Activated CD8-positive, alpha-beta memory T cell treated with anti-CD3 and anti-CD28 coated beads, Interleukin-2, amount 50 U/mL, for 48 hours (primary cell): ENCODE measurements at regions not wholly inside any gene's neighbourhood (a gene's known extent, or its start where the extent isn't known, plus 50 kb on each side); places are given as distances from the start of the nearest gene placed in this dataset.
"Not testable (repeated sequence)": the region's sequence is repeated elsewhere in the genome, so short reads cannot be mapped to it uniquely, and the experiment has no call there.

Experiments used
- DNase-seq: peaks from one replicate; pipeline ENCODE4 v3.0.0-alpha.2; 2020

DNA sequence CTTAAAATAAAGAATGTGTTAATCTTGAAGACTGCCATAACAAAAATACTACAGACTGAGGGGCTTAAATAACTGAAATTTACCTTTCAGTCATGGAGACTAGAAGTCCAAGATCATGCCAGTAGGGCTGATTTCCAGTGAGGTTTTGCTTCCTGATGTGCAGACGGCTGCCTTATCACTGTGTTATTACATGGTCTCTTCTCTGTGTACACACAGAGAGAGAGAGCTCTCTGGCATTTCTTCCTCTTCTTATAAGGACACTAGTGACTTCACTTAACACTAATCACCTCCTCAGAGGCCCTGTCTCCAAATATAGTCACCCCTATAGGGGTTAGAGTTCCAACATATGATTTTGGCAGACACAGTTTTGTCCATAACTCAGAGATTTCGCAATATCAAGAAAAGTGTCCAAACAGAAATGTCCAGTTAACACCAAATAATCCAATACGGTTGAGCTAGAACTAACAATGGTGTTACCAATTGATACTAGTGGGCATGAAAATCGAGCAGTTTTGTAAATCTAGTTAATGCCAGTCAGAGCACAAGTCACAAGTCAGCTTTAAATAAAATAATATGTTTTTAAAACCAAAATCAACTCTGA, 399.8 kb downstream of the ADCYAP1 start:
- DNase-seq = no peak

DNA sequence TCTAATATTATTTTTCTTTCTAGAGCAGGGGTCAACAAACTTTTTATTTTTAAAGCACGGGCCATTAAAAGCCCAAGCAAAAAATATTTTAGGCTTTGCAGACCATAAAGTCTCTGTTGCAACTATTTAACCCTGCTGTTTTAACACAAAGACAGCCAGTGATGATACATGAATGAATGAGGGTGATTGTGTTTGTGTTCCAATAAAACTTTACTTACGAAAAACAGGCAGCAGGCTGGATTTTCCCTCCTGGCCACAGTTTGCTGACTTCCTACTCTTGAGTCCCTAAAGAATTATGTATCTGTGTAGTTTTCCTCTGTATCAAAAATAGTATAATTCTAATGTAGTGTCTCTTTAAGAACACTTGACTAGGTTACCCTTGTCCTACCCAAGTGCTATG, 402.0 kb downstream of the ADCYAP1 start:
- DNase-seq = no peak

DNA sequence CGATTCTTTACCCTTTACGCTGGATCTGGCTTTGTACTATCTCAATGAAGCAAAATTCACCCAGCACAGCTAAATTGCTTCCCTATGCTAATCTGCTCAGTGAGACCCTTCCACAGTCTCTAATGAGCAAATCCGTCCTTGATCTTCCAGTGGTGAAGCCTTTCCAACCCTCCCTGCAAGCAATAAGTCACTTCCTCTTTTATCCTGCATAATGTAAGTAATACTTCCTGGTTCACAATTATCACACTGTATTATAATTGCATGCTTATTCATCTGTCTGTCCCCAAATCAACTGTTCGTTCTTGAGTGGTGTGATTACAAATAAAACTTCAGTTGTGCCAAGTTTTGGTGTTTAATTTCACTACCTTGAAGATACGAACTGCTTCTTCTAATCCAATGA, 404.0 kb downstream of the ADCYAP1 start:
- no peak for DNase-seq

DNA sequence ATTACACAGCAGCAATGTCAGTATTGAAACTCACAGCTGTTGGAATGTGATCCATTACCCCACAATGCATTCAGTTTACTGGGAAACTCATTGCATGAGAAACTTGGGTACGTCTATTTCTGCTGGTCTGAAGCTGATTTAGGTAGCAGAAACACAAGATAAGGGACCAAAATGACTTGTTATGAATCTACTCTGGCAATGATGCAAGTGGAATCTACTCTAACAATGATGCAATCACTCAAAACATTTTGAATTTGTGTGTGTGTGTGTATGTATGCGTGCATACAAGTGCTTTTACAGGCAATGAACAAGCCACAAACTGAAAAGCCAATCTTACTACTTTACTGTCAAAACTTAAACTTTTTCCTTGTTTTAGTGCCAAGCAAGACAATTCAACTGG, 406.7 kb downstream of the ADCYAP1 start:
- no peak for DNase-seq

DNA sequence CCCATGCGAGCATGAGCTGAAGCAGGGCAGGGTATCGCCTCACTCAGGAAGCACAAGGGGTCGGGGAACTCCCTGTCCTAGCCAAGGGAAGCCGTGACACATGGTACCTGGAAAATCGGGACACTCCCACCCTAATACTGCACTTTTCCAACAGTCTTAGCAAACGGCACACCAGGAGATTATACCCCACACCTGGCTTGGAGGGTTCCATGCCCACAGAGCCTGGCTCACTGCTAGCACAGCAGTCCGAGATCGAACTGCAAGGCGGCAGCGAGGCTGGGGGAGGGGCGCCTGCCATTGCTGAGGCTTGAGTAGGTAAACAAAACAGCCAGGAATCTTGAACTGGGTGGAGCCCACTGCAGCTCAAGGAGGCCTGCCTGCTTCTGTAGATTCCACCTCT, 430.7 kb downstream of the ADCYAP1 start:
- not testable (repeated sequence) for DNase-seq

DNA sequence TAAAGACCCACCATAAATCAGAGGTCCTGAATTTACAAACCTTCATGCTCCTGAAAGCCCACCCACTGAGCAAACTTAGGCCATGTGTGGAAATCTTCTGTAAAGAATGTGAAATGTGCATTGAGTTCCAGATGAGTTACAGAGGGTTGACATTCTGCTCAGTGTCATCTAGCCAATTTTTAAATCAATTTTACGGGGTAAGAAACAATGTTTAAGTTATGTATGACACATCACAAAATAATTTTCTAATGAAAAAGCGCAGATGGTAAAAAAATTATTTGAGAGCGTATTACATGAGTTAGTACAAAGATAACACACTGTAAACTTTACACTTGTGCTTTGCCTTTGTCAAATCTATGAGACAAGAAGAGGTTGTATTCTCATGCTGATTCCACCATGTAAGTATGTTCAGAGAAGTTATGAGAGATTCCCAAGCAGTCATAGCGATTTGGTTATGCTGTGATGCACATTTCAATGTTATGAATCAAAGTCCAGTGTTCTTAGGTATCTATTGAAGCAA, 446.3 kb downstream of the ADCYAP1 start:
- no peak for DNase-seq

DNA sequence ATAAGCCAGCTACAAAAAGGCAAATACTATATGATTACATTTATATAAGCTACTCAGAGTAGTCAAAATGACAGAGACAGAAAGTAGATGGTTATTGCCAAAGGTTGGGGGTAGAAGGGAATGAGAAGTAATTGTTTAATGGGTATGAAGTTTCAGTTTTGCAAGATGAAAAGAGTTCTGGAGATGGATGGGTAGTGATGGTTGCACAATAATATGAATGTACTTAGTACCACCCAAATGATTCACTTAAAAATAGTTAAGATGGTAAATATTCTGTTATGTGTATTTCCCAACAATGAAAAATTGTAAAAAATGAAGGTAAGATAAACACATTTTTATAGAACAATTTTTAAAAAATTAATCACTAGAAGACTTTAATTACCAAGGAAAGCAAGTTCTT, 448.4 kb downstream of the ADCYAP1 start:
- DNase-seq = no peak

DNA sequence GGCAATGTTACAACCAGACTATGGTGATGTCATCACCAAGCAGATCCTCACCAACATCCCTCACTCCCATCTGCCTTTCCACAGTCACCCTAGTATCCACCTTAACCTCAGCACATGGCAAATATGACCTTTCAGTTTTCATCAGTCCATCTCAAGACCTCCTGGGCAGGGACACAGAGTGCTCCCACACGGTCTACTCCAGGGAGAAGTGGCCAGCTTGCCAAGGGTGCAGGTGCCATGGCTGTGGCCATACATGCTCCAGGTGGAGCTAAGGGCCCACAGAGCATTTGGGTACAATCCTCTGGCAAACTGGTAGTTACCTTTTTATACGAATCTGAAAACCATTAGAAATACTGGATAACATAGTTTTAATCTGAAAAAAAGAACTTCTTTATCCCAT, 453.1 kb downstream of the ADCYAP1 start:
- no peak for DNase-seq

DNA sequence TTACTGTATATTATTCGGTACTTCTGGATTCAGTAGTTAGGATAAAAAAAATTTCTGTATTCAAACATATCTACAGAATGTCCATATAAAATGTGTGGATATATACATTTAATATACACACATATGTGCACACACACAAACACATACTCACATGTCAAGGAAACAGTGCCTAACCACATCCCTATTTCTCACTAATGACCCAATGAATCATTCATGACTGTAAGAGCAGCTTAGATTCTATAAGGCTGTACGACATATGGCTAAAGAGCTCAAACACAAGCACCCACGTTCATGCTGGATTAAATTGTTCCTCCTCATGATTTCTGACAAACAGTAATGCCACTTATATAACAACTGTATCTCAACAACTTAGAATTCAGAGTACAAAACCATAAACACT, 457.3 kb downstream of the ADCYAP1 start:
- no peak for DNase-seq

DNA sequence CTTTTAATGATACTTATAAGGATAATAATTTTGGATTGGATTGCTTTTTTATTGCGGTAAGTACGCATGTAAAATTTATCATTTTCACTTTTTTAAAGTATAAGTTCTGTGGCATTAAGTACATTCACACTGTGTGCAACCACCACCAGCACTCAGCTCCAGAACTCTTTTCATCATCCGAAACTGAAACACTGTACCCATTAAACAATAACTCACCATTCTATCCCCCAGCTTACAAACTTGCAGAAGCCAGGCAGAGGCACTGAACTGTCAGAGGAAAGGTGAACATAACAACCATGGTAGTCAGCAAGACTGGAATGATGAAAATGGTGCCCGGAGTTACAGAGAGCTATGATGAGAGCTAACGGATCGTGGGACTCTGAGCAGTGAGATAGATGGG, 465.9 kb downstream of the ADCYAP1 start:
- DNase-seq = no peak

DNA sequence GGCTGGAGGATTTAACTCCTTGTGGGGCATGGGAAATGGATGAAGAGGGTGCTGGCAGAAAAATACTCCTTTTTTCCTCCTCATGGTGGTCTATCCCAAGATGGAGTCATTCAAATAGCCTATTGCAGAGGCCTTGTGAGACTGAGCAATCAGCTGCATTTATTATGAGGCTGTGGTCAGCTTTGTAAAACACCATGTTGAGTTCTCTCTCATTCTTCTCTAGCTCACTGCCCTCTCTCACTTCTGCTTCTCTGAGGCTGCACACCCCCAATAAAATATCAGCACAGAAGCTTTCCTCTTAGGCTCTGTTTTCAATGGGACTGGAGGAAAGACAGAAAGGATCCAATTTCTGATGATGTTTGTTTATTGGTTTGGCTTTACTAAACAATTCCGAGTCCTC, 467.1 kb downstream of the ADCYAP1 start:
- no peak for DNase-seq

DNA sequence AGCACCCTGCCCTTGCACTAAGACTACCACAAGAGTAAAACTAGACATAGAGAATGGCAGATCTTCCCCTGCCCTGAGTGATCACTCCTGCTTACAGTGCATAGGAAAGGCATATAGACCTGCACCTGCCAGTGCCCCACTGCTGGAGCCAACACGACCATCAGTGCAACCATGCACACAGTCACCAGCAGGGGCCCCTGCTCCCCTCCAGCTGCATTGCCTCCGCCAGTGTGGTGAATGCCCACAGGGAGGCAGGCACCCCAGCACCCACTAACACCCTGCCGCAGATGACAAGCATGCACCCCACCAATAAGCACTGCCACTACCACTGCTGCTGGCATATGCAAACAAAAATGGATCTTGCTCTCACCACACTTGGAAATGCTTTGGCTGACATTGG, 478.8 kb downstream of the ADCYAP1 start:
- no peak for DNase-seq

DNA sequence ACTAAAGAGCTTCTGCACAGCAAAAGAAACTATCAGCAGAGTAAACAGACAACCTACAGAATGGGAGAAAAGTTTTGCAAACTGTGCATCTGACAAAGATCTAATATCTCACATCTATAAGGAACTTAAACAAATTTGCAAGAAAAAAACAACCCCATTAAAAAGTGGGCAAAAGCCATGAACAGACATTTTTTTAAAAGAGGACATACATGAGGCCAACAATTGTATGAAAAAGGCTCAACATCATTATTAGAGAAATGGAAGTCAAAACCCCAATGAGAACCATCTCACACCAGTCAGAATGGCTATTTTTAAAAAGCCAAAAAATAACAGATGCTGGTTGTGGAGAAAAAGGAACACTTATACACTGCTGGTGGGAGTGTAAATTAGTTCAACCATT, 483.8 kb downstream of the ADCYAP1 start:
- DNase-seq = not testable (repeated sequence)

DNA sequence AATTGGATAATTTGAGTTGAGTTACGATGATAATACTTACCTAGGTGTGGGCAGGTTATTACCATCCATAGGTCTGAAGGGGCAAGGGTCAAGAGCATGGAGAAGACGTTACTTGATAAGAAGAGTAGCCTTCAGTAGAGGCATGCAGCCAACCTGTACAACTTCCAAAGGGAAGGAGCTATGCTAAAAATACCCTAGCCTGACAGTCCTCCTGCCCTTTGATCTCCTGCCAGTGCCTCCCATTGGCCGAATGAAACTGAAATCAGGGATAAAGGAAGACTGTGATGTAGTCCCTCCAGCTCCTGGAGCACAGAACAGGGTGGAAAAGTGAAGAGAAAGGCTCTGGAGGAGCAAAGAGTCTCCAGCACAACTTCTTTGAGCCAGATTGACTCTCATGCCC, 487.4 kb downstream of the ADCYAP1 start:
- DNase-seq = no peak

DNA sequence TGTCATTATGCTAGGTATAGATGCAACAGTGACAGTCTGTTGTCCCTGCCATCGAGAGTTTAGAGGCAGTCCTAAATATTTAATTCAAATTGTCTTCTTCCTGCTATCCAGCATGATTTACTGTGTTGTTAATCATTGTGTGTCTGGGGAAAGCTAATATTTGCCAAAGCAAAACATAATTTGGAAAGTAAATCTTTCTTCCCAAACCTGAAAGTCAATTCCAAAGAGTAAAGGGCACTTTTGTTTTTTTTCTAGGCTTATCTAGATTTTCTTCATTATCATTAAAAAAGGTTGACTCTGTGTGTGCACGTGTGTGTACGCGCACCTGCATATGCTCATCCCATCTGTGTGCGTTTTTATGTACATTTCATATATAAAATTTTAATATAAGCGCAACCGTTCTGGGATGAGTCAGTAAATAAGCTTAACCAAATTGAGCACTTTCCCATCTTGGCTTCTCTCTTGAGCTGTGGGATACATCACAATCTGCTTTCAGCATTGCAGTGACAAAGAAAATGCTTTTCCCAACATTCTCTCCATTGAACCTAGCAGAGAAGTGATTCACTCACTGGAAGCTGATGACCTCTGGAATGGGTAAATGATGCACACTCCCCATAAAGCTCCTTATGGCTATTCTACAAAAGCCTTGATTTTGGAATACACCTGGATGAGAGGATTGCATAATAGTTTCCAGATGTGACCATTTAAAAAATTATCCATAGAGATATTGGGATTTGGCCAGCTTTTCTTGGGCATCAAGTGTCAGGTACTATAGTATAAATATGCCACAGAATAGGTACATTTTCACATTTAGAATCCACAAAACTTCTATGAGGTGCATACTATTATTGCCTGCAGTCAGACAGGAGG, 488.4 kb downstream of the ADCYAP1 start:
- no peak for DNase-seq

DNA sequence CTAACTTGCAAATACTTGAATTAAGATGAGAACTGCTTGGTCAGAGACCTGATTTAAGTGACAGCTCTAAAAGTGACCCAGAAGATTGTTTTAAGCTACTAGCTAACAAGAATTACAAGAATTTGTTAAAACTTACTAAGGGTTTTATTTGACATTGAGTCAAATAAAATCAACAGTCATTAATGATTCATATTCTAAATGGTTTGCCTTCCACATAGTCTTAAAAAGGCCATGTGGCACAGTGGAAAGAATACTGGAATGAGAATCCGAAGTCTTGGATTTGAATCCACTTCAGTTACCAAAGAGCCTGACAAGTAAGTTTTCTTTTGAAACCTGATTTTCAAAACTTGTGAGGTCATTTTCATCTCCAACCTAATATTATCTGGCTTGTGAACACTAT, 489.3 kb downstream of the ADCYAP1 start:
- DNase-seq = no peak

DNA sequence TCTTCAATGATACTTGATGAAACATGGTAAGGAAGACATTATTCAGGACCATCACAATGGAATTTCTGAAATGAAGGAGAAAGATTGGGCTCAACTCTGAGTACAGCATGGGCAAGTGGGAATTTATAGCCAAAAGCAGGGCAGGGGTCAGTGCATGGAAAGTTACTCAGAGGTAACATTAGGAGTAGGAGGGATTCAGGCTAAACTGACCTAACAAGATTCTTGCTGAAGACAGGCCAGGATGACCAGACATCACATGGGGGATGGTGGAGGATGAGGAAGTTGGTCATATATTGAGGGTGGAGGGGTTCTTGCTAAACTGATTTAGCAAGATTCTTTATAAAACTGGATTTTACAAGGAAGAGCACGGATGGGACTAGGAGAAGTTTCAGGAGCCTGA, 489.8 kb downstream of the ADCYAP1 start:
- DNase-seq = no peak

DNA sequence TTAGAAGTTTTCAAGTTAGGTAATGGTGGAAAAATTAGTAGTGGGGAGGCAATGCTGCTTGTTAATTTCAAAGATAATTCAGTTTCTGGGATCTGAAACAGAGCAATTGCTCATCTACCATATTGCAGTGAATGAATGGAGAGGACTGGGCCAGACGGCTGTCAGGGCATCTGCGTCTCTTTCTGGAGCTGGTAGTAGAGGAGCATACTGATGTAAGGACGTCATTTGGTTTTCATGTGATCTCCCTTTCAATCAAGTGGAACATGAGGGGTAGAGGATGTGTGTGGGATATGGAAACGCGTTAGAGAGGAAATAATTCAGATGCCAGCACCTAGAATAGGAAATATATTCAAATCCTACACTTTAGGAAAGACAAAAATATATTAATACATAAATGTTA, 490.3 kb downstream of the ADCYAP1 start:
- no peak for DNase-seq

DNA sequence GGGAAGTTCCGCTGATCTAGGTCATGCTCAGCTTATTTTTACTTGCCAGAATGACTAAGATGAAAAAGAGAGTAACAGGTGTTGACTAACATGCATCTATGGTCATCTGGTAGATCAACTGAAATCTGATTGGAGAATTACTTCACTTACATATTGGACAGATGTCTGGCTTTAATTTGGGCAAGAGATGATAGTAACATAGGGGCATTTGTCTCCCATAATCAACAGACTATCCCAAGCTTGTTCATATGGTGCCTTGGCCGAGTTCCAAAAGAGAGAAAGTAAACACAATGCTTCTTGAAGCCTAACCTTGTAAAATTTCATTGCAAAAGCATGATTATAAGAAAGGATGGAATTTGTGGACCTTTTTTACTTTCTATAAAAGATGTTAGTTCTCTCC, 503.7 kb downstream of the ADCYAP1 start:
- no peak for DNase-seq

DNA sequence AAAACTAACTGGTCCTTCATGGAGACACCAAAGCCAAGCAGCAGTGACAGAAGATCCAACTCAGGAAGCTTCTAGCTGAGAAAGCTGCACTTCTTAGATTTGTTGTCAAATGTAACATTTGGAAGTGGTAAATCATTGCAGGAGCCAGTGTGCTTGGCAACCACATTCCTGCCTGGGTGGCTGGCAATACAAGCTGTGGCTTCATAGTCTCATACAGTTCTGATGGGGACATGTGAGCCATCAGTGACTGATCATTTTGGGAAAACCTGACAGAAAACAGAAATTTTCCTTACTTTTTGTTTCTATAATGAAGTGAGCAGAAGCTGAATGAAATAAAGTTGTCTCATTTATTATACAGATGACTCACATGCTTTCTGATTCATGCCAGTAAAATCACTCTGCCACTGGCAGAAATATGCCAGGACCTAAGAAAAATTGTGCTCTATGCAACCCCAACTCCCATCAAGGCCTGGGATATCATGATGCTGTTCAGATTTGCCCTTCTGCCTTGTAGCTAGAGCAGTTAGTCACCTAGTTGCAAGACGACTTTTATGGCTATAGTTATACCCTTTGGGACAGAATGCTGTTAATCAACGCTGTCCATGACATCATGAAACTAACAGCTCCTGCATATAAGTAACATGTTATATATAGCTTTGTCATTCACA, 508.1 kb downstream of the ADCYAP1 start:
- DNase-seq = no peak

DNA sequence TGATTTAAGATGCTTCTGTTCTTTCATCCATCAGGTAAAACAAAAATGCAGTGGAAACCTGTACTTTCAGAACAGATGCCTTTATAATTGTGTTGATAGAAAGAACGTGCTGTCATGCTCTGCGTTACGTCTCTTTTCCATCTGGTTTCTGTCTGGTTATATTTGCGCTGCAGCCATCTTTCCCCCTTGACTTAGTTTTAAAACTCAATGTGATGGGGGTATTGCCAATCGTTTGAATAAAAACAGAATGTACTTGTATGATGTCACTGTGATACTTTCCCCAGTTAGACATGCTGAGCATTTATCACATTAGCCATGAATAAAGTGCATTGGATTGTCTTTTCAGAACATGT, 508.6 kb downstream of the ADCYAP1 start:
- DNase-seq = no peak

DNA sequence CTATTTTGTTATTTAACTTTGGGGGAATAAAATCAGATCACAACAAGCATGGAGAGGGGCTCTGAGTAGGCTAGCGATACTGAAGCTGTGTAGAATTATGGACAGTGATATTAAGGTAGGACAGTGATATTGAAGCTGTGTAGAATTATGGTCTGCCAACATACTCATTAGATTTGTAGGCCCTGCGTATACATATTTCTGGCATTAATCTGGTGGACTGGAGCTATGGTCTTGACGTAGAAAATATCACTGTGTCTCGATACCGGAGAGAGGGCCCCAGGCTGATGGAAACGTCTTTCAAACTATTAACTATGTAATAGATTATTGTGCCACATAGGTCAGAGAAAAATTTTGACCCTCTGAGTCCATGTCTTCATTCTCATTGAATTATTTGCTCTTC, 511.4 kb downstream of the ADCYAP1 start:
- DNase-seq = no peak

DNA sequence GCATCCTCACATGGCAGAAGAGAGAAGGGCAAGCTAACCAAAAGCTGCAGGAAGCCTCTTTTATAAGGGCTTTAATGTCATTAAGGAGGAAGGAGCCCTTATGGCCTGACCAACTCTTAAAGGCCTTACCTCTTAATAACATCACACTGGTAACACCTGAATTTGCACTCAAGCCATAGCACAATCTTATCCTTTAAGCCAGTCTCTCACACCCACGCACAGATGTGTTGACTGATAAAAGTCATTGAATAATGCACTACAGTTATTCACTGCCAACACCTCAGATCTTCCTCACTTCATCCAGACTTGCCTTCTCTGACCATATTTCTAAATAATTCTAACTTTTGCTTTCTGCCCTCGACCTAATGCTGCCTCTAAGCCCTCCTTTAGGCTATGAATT, 516.8 kb downstream of the ADCYAP1 start:
- no peak for DNase-seq

DNA sequence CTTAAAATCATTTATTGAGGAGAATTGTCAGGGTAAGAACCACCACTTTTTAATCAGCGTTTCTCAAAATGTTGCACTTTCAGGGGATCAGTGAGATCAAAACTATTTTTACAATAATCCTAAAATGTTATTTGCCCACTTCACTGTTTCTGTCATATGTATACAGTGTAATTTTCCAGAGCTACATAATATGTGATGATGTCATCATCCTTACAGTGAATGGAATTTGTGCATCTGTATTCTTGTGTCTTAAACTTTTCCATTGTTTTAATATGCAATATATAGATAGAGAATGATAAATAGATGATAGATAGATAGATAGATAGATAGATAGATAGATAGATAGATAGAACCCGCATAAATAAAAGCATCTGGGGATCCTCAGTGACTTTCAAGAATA, 518.0 kb downstream of the ADCYAP1 start:
- no peak for DNase-seq
